ENCODE measurements at regions not wholly inside any gene's neighbourhood (a gene's known extent, or its start where the extent isn't known, plus 50 kb on each side); places are given as distances from the start of the nearest gene placed in this dataset.
"Not testable (repeated sequence)": the region's sequence is repeated elsewhere in the genome, so short reads cannot be mapped to it uniquely, and the experiment has no call there.

DNA sequence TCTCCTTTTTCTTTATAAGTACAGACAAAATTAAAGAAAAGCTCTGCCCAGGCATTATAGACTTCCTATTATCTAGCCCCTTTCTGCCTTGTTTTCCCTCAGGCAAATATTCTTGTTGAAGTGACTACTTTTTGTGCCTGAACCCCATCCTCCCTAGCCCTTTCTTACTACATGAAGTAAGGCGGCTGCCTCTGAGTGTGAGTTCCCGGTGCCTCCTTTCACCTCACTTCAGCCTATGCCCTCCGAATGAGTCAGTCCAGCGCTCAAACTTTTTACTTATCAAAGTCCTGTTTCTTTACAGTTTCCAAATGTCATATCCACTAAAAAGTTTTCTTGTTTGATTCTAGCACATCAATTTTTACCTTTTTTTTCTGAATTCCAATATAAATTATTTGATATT, 778.3 kb upstream of the NRXN1 start:
- no peak for FAIRE-seq

DNA sequence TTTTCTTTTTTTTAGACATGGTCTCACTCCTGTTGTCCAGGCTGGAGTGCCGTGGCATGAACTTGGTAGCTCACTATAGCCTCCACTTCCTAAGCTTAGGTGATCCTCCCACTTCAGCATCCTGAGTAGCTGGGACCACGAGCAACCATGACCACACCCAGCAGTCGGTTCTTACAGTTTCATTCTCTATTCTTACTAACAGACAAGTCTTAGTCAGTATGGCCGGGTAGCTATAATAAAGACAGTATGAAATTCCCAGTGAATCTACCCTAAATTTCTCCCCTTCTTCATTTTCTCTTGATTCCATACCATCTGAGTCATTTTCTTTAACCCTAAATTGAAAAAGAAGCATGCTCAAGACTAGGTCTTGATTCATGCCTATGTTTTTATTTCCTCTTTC, 775.3 kb upstream of the NRXN1 start:
- no peak for FAIRE-seq

- no peak for FAIRE-seq
Measured at GRCh38 chr2:51795248-51795888, 763.4 kb upstream of the NRXN1 start.

DNA sequence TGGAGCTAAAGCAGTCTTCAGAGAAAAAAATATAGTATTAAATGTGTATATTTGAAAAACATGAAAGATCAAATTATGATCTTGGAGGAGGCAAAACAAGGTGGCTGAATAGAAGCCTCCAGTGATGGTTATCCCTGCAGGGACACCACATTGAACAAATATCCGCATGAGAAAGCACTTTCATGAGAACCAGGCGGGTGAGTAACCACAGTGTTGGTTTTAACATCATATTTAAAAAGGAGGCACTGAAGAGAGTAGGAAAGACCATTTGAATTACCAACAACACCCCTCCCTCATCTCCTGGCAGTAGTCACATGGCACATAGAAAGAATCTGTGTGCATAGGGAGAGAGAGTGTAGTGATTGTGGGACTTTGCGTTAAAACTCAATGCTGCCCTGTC, 759.6 kb upstream of the NRXN1 start:
- FAIRE-seq = no peak

DNA sequence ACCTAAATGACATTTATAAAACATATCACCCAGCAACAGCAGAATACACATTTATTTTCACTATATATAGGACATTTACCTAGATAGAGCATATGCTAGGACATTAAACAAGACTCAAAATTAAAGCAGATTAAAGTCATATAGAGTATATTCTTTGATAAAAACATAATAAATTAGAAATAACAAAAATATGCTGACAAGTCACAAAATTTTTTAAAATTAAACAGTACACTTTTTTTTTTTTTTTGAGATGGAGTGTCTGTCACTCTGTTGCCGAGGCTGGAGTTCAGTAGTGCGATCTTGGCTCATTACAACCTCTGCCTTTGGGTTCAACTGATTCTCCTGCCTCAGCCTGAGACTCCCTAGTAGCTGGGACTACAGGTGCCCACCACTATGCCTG, 758.9 kb upstream of the NRXN1 start:
- FAIRE-seq = no peak

DNA sequence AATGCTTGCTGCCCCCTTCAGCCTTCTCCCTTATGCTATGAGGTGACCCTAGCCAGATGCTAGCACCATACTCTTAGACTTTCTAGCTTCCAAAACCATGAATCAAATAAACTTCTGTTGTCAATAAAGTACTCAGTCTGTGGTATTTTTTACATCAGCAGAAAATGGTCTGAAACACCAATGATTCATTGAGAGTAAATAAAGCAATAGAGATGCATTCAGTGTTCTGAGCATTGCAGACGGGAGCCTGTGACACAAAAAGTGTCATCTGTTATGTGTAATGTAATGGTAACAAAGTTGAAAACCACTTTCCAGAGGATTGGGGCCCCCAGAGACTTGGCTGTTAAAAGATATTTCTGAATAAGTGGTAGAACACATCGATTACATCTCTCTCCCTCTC, 758.0 kb upstream of the NRXN1 start:
- no peak for FAIRE-seq

DNA sequence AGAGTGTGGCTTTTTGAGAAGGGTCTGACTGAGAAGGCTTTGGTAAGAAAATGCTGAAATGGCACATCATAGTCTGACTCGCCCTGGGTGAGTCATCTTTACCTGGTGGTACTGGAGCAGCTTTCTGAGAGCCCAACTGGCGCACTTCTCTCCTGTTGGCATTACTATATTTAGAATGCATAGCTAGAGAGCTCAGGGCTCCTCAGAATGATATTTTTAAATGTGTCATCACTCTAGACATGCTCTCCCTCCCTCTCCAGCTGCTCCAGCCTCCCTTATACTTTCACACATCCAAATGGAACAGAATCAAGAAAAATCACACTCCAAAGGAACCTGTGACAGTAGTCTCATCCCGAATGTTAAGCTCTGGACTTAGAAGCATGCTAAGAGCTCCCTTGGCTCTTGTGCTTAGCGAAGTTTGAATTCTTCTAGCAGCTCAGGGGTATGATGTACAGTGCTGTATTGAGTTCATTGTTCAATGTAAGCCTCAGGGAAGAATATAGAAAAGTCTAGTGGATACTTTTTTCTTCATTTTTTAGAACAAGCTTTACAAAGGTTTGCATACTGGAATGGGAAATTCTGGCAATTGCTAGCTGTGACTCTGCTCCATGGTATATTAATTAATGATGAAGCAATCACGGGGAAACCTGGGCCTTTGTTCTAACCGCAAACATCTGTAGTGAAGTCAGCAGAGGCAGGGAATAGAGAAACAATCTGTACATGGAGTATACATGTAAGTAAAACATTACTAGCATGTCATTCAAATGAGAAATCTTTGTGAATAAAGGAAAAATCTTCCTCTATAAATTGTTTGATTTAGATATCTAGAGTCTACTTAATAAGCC, 751.2 kb upstream of the NRXN1 start:
- FAIRE-seq = no peak

- FAIRE-seq = no peak
Measured at GRCh38 chr2:51781691-51782090, 749.8 kb upstream of the NRXN1 start.

DNA sequence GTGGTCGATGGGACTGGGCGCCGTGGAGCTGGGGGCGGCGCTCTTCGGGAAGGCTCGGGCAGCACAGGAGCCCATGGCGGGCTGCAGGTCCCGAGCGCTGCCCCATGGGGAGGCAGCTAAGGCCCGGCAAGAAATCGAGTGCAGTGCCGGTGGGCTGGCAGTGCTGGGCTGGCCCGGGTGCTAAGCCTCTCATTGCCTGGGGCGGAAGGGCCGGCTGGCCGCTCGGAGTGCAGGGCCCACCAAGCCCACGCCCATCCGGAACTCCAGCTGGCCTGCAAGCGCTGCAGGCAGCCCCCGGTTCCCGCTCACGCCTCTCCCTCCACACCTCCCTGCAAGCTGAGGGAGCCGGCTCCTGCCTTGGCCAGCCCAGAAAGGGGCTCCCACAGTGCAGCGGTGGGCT, 748.4 kb upstream of the NRXN1 start:
- FAIRE-seq = no peak

GRCh38 chr2:51779723-51780122, 747.8 kb upstream of the NRXN1 start:
- not testable (repeated sequence) for FAIRE-seq

- FAIRE-seq = no peak
Measured at GRCh38 chr2:51778806-51779205, 746.9 kb upstream of the NRXN1 start.

DNA sequence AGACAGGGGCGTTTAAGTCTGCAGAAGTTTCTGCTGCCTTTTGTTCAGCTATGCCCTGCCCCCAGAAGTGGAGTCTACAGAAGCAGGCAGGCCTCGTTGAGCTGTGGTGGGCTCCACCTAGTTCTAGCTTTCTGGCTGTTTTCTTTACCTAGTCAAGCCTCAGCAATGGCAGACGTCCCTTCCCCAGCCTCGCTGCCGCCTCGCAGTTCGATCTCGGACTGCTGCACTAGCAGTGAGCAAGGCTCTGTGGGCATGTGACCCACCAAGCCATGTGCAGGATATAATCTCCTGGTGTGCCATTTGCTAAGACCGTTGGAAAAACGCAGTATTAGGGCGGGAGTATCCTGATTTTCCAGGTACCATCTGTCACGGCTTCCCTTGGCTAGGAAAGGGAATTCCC, 742.7 kb upstream of the NRXN1 start:
- FAIRE-seq = not testable (repeated sequence)

DNA sequence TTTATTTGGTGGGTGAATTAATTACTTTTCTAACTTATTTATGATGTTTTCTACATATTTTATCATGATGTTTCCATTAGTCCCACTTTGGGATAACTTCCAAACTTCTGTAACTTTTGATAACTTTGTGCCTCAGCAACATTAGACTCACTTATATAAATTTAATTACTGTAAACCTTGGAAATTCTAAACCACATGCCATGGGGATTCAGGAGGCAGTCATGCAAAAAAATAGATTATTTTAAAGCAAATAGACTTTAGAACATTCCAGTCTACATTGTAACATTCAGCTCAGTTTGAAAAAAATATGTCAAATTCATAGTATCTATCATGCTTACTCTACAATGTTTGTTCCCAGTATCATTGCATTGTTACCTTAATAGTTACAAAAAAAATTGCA, 728.5 kb upstream of the NRXN1 start:
- FAIRE-seq = no peak

- FAIRE-seq = no peak
Measured at GRCh38 chr2:51758081-51758480, 726.1 kb upstream of the NRXN1 start.

- no peak for FAIRE-seq
Measured at GRCh38 chr2:51734115-51734514, 702.2 kb upstream of the NRXN1 start.

DNA sequence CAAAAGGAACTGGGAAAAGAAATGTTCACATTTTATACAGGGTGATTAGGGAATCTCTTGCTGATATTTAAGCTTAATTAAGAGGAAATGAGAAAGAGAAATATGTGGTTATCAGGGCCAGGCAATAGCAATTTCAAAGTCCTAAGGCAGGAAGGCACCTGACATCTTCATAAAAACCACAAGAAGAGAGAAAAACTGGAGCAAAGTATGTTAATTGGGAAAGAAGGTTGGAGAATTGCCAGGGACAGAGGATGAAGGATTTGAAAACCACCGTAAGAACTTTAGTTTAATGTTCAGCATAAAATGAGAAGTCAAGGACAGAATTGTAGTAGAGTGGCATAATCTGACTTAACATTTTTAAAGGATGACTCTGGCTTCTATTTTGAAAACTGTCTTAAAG, 691.8 kb upstream of the NRXN1 start:
- FAIRE-seq = no peak

DNA sequence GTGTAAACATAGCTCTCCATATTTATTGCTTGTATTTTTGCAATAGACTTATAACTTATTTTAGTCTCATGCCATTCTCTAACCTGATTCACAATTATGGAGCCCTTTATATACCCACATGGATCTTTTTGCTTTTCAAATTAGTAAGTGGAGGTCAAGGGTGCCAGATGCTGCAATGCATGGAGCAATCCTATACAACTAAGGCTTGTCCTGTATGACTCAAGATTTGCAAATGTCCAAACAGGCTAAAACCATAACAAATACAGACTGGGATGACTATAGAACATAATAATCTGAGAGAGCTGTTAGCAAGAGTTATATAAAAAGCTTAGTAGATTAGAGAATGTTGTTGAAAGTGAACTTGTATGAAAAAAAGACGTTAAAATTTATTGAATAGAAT, 690.4 kb upstream of the NRXN1 start:
- no peak for FAIRE-seq

- no peak for FAIRE-seq
Measured at GRCh38 chr2:51720826-51721225, 688.9 kb upstream of the NRXN1 start.

- no peak for FAIRE-seq
Measured at GRCh38 chr2:51718881-51719280, 686.9 kb upstream of the NRXN1 start.

DNA sequence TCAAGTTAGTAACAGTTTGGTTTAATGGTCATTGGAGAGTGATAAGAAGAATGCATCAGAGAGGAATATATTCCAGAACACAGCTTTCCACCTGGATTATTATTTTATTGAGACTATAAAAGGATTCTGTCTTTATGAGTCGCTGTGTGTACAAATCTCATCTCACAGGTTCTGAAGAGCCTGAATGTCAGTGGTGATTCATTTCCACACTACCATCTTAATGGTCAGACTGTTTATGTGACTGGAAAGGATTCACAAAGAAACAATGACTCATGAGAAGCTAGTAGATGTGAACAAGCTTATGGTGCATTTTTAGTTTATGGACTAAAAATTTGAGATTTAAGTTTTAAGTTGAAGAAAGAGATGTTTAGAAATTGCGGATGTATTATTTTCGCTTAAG, 685.4 kb upstream of the NRXN1 start:
- peak; percentile 72 for FAIRE-seq

DNA sequence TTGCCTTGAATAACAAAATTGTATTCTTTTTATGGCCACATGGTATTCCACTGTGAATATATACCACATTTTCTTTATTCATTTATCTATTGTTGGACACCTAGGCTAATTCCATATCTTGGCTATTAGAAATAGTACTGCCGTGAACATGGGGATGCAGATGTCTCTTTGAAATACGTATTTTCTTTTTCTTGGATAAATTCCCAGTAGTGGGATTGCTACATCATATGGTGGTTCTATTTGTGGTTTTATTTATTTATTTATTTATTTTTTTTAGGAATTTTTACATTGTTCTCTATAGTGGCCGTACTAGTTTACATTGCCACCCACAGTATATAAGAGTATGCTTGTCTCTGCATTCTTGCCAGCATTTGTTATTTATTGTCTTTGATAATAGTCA, 679.8 kb upstream of the NRXN1 start:
- no peak for FAIRE-seq

GRCh38 chr2:51710222-51710621, 678.3 kb upstream of the NRXN1 start:
- no peak for FAIRE-seq

GRCh38 chr2:51707625-51708024, 675.7 kb upstream of the NRXN1 start:
- FAIRE-seq = no peak

- no peak for FAIRE-seq
Measured at GRCh38 chr2:51706220-51706619, 674.3 kb upstream of the NRXN1 start.

GRCh38 chr2:51705417-51705816, 673.5 kb upstream of the NRXN1 start:
- no peak for FAIRE-seq
